ENCODE measurements at regions not wholly inside any gene's neighbourhood (a gene's known extent, or its start where the extent isn't known, plus 50 kb on each side); places are given as distances from the start of the nearest gene placed in this dataset.

DNA sequence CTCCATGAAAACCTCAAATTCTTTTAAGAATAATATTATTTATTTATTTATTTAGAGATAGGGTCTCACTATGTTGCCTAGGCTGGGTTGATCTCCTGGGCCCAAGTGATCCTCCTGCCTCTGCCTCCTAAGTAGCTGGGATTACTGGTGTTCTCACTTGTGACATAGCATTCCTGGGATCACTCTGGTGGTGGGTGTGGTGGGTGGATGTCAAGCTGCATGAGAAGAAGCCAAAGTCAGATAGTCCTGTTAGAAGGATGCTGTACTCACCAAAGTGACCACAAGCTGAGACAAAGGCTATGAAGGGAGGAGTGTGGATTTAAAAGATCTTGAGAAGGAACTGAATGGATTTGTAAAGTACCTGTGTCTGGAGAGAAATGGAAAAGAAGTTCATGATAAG lies 87.9 kb upstream of the SPON1 start:
- DNase-seq, result no peak

DNA sequence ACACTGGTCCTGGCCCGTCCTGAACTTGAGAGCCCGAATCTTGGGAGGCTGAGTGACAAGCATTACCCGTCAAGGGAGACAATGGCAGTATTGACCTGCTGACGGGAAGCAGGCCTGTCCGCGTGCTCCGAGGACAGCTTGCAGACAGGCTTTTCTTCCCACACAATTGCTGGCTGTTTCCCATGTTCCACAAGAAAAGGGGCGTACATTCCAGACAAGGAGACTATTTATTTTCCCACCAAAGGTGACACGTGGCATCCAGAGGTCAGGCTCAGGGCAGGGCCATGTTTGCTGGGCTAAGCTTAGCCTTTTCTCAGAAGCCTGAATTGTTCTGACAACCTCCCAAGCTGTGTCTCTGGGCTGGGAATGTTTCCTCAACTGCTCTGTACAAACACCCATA lies 86.9 kb upstream of the SPON1 start:
- no peak for DNase-seq

DNA sequence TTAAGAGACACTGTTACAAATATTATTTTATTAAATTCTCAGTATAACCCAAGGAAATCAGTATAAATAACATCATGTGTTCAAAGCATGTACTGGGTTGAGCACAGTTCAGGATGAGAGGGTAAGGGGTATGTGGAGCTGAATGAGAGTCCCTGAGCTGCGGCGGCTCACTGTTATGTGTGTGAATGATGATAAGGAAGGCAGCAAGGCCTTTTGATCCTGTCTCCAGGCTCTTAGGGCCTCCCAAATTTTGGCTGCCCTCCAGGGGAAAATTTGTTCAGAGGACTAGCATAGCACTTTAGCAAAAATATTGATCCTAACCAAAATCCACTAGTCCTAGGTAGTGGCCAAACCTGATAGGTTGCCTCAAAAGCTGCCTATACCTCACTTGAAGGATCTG lies 86.1 kb upstream of the SPON1 start:
- no peak for DNase-seq

DNA sequence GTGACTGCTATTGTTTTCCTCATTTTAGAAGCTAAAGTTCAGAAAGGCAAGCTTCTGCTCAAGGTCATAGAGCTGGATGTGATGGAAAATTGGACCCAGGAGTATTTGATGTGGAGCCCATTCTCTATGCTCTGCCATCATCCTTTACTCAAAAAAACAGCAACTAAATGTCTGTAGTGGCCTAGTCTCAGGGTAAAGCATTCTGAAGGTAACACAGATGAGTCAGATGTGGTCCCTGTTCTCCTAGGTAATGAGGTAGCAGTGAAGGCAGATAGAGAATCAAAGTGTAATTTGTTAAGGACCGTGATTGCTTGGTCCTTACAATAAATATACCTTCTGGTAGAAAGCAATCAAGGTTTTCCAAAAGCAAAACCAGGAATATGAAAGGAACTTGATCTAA lies 84.4 kb upstream of the SPON1 start:
- no peak for DNase-seq

DNA sequence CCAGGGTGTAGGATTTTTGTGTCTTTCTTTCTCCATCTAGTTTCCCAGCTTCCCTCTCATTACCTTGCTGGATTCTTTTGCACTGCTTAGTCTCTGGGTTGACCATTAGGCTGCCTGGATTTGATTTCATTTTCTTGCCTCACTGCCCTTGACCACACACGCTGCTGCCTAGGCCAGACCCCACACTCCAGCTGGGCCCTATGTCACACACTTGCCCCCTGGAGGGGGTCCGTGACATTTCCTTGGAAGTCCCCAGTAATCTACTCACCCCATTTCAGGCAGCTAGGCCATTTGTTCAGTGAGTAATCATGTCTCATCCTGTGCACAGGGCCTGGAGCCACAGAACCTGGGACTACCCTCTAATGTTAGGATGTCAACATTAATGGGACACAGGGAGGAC lies 81.9 kb upstream of the SPON1 start:
- DNase-seq, result no peak

DNA sequence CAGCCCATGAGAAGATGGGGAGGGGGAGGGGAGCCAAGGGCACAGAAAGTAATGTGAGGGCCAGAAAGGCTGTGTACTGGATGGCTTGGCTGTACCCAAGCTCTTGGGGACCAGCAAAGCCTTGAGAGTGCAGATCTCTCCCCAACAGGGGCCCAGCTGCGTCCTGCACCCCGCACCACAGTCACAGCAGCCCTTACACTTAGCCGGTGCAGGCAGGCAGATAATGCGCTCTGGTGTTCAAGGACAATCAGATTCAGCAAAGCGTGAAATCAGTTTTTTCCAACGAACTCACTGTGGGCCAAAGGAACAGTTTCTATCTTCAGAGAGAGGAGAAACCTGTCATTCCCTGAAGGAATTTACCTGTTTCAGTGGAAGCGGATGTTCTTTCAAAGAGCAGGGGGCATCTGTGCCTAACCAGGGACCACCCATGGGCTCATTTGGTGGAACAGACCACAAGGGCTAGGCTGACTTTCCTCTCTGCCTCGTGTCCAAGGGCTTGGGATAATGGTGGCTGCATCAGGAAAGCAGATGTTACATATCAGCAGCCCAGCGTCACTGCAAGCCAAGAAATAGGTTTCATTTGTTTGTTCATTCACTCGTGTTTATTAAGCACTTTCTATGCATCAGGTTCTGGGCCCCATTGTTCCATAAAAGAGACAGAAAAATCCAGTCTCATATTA lies 81.2 kb upstream of the SPON1 start:
- DNase-seq, result no peak

DNA sequence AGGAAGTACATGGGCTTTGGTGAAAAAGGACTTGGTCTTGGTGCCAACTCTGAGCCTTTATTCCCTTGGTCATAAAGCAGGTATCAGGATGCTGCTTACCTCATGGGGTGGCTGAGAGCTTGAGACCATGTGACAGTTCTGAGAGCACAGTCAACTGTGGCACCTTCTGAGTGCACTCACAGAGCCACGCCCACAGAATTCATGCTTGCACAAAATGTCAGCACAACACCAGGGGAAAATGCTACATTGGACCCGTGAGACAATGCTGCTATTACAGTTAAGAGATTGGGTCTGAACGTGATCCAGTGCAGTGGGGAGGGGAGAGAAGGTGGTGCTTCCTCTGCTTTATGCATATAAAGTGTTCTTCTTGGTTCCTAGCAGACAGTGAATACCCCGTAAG lies 79.5 kb upstream of the SPON1 start:
- DNase-seq, result no peak

DNA sequence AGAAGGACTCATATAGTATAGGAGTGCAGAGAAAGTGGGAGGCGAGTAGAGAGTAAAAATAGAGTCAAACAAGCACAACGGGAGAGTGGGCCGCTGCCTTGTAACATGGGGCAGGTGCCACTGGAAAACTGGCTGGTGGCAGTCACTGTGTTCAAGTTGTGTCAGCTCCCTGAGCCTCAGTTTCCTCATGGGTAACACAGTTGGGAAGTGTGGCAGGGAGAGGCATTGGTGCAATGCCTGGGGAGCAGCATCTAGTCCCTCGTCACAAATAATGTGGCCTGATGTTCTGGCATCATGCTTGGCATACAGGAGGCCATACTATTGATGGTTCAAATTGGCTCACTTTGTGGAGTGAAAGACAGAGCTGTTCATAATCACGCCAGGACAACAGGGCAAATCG lies 78.9 kb upstream of the SPON1 start:
- DNase-seq, result no peak

DNA sequence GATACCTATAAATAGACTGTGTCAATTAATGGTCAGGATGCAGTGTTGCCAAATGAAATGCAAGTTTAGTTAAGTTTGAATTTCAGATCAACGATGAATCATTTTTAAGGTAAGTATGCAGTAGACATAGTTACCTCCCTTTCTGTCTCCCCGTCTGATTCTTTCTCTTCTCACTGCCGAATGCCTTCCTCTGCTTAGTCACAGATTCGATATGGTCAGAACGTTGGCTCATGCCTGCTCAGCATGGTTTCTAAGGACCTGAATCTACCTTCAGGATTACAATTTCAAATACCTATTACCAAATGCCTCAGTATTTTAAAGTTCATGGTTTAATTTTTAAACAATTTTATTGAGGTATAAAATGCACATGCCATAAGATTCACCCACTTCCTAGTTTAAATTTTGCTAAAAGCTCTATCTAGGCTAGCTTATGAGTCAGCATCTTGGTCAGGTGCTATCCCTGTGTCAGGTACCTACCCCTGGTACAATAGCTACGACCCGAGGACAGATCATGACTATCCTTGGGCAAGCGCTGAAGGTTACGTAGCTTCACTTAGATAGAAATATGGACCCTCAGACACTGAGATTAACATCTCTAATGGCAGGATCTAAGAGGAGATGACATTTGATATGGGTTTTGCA lies 78.2 kb upstream of the SPON1 start:
- no peak for DNase-seq

DNA sequence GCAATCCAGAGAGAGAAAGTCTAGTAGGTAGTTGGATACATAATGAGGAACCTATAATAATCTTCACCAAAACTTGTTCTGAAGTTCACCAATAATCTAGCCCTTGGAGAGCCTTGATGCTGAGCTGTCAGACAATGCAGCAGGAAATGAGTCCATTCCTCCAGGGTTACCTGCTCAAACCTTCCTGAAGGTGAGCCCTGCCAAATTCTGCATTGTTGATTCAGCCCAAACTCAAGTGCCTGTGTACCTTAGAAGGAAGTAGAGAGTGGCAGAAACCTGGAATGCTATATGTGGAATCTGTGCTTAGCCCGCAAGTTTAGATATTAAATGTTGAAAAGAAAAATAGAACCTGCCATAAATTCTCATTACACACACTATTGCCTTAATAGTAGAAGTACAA lies 77.4 kb upstream of the SPON1 start:
- no peak for DNase-seq

DNA sequence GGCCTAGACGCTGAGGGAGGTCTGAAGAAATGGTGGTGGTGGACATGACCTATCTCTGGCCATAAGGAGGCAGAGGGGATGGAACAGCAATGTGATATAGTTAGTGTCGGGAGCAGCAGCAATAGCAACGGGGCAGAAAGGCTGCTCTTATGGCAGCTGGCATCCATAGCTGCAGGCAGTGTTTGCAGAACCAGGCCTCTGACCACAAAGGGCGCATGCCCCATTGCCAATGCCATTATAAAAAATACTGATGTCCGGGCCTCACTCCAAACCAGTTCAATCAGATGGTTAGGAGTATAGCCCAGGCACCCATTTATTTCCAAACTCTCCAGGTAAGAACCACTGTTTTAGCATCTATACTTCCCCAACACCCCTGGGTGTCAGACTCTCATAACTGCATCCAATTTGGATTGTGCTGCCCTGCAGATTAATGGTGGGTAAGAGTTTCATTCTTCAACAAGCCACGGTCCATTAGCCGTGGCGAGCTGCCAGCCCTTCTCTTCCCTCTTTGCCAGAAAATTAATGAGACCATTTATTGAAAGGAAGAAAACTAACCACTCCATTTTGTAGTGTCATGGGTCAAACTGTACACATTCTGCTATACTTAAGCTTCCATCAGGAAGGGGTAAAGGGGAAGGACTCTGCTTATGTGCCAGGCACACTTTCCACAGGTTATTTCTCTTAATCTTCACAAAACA lies 72.8 kb upstream of the SPON1 start:
- DNase-seq, result no peak

DNA sequence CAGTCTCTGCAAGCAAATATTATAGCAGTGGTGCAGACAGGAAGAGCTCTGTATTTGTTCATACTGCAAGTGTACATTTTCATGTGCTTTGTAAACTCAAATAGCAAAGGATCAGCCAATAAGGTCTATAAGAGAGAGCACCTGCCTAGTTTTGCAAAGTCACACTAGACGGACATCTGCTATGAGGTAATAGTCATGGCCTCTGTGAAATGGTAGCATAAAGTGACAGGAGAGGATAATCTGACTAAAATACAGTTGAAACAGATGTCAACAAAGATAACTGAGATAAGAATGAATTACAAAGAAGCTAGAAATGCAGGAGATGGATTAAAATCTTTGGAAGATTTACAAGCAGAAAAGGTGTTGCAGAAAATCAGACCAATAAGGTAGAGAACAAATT lies 70.6 kb upstream of the SPON1 start:
- no peak for DNase-seq

DNA sequence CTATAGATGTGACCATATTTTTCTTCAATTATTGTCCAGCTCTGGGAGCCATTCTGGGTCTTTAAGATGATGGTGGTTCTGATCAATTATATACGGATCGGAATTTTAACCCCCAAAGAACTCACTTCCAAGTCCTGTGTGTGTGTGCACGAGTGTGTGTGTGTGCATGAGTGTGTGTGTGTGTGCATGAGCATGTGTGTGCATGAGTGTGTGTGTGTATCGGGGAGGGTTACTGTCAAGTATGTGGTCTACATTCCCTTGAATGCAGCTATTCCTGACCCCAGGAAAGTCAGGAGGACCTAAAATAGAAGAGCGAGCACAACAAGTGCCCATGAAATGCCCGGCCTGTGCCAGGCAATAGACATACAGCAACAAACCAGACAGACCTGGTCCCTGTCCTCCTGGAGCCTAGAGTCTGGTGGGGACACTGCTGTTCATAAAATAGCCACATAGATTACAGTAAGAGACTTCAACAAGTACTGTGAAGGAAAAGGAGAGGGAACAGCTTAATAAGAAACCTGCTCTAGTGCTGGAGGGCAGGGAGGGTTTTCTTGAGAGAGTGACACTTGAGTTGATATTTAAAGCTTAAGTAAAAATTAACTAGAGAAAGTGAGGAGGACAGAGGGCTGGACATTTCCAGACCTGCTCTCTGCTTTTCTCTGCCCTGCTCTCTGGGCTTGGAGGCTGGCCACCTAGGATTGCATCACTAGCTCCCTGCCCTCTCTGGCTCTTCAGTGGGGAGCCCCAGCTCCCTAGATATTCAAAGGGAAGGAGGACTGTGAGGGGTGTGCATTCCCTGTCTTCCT lies 66.1 kb upstream of the SPON1 start:
- no peak for DNase-seq

DNA sequence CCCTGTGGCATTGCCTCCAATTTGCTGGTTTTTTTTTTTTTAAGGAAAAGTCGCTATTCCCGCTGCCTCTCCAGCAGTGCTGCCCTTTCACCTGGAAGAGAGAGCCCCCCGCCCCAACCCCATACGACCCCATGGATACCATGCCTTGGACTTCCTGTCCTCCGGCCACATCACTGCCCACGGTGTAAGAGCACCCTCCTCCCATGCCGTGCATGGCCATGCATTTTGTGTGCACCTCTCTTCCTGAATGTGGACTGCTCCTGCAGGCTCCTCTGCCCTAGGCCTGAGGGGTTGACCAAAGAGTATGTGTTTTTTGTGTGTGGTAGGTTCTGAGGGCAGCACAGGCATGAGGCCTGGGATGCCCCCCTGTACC lies 65.6 kb upstream of the SPON1 start:
- DNase-seq, result no peak

DNA sequence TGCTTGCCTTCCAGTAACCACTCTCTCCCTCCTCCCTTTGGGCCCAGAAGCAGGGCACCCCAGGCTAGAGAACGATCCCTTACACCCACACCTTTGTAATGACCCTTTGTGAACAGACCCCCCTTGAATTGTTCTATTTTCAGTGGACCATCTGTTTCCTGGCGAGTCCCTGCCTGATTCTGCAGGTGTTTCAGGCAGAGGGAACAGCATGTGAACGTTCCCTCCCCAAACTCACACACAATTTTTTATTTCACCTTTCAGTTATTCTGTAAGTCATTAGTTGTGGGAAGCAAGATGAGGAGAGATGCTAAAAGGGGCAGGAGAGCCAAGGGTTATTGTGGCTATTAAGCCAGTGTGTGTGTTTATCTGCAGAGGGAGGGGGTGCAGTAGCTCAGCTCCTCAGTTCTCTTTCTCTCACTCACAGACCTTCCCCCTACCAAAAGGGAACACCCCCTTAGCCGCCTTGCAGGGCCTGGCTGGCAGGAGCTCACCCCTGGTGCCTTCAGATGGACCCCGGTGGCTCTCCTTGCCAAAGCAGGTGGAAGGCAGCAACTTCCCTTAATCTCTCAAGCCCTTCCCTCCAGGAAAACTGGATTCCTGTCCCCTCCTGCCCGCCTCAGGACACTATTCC lies 64.8 kb upstream of the SPON1 start:
- DNase-seq, result no peak

DNA sequence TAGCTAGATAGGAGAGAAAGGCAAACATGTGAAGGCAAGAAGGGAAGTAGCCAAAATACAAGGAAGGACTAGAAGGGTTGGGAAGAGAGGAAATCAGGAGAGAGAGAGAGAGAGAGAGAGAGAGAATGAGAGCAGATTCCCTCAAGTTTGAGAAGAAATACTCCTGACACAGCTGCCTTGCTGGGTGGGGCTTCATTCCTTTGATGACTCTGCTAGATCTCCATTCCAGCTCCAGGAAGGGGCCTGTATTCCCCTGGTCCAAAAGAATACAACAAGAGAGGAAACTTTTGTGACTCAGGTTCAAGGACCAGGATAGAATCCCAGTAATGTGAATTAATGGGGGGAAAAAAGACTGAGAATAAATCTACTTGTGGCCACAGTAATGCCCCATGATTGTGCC lies 62.9 kb upstream of the SPON1 start:
- no peak for DNase-seq

DNA sequence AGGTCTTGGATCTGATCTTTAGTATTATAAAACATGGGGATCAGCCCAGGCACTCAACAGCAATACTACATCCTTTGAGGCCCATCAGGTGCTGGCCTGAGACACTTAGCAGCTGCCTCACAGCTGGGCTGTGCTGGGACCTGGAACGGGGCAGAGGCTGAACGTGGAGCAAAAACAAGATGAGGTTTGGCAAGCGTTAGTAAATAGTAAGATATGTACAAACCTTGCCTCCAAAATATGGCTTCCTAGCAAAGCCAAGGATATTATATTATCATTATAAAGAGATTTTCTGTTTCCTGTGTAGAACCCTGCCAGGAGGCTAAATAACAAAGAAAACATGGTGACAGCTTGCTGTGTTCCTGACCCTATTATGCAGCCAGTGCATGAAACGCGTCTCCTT lies 60.0 kb upstream of the SPON1 start:
- DNase-seq, result no peak

DNA sequence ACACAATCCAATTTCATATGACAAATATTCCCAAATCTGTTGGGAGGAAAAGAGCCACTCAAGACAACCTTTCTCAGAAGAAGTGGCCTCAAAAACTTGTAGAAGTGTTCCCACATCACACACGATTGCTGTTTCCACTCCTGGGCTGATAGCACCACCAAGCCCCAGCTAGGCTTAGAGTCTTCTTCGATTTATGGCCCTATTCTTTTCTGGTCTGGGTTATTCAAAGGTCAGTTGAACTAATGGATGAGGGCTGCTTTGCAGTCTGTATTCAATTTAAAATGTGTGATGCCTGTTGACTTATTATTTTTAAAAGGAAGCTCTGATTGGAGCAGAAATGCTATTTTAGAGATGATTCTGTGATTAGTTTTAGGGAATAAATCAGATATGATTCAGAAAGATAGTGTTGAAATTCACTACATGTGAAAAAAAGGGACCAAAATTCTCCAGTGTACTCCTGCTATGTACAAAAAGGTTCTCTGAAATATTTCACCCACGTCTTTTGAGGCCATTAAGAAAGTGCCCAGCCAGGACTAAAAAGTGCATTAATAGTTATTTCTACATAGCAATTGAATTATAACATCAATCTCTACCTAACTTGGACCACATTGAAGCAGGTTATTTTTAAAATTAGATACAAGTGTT lies 57.3 kb upstream of the SPON1 start:
- DNase-seq, result no peak

DNA sequence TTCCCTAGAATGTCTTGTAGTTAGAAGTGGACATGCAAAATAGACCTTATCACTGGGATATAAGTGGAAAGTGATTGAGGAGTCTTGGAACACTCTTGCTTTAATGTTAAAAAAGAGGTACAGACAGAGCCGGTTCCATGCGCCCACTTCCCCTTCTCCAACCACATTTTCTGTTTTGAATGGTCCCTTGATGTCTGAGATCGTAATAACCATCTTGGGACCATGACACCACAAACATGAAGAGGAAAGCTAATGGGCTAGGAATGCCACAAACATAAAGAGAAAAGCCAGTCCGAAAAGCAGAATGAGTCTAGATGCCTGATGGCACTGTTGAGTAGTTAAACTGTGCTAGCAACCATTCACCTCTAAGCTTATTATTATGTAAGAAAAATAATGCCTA lies 54.8 kb upstream of the SPON1 start:
- no peak for DNase-seq

DNA sequence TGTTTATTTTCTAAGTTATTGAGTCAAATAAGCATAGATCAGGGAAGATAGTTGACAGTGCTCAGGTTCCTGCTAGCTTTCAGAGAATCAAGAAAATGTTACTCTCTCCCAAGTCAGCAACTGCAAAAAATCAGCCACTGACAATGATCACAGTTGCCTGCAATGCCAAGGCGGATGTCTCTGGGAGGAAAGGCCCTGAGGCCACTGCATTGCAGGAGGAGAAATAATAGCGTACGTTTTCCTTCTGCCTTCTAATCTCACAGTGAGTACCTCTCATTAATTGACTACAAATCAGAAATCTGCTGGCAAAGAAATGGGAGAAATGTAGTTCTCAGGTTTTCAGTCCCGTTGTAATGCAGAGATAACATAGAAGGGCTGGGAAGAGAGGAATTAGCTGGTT lies 54.0 kb upstream of the SPON1 start:
- no peak for DNase-seq

All from activated gamma-delta T cell treated with Interleukin-2 at 50 U/mL for 16 hours (primary cell).